Loucy (cell line): ENCODE measurements at regions not wholly inside any gene's neighbourhood (a gene's known extent, or its start where the extent isn't known, plus 50 kb on each side); places are given as distances from the start of the nearest gene placed in this dataset.

Experiments
- EZH2phosphoT487 ChIP-seq: fragments of 200-600 bp; IDR thresholded peaks from 2 replicates; pipeline ENCODE4 v1.6.1; 2018; ENCODE audit warnings: antibody characterized with exemption, mild to moderate bottlenecking, moderate library complexity, borderline replicate concordance
- TF ChIP-seq, protein P1 (sequence below): fragments of 200-600 bp; sonication (generic); conservative IDR thresholded peaks from 2 replicates; pipeline ENCODE4 v1.5.1; 2014; ENCODE audit warnings: mild to moderate bottlenecking, antibody characterized with exemption, low read length

DNA sequence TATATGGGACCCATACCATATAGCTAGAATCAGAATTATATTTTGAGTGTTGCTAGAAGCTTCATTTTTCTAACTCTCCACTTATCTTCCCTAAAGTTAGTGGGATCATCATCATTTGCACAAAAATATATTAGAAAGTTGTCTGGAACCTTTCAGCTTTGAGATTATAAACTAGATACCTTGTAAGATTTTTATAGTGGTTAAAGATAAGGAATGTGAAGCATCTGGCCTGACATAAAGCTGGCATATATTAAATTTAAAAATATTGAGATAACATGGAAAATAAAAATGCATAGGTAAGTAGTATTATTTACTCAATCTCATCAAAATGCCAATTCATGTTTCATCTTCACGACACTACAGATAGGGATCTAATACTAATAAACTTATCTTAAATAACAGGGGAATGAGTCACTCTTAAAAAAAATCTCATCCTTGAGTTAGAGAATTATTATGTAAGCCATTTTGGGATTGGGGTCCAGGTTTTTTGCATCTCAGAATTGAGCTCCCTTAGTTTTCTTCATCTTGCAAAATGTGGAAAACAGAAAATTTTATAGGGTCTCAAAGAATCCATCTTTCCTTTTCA lies 318.5 kb downstream of the KCNC2 start:
- TF ChIP-seq, protein P1, sequence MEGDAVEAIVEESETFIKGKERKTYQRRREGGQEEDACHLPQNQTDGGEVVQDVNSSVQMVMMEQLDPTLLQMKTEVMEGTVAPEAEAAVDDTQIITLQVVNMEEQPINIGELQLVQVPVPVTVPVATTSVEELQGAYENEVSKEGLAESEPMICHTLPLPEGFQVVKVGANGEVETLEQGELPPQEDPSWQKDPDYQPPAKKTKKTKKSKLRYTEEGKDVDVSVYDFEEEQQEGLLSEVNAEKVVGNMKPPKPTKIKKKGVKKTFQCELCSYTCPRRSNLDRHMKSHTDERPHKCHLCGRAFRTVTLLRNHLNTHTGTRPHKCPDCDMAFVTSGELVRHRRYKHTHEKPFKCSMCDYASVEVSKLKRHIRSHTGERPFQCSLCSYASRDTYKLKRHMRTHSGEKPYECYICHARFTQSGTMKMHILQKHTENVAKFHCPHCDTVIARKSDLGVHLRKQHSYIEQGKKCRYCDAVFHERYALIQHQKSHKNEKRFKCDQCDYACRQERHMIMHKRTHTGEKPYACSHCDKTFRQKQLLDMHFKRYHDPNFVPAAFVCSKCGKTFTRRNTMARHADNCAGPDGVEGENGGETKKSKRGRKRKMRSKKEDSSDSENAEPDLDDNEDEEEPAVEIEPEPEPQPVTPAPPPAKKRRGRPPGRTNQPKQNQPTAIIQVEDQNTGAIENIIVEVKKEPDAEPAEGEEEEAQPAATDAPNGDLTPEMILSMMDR, result no peak
- TF ChIP-seq EZH2phosphoT487, result no peak
